Rectal smooth muscle tissue (tissue), 1 donor: ENCODE measurements at regions not wholly inside any gene's neighbourhood (a gene's known extent, or its start where the extent isn't known, plus 50 kb on each side); places are given as distances from the start of the nearest gene placed in this dataset.

Source experiments
- H3K27ac ChIP-seq: one replicate; pipeline ENCODE4 v1.7.0; 2013; ENCODE audit warnings: low read depth, low read length, inconsistent platforms
- H3K27me3 ChIP-seq: one replicate; pipeline ENCODE4 v1.7.0; 2013; ENCODE audit warnings: low read length; ENCODE audit not compliant: control insufficient read depth, insufficient read depth
- H3K36me3 ChIP-seq: one replicate; pipeline ENCODE4 v1.7.0; 2013; ENCODE audit warnings: low read length; ENCODE audit not compliant: control insufficient read depth, insufficient read depth
- H3K4me1 ChIP-seq: one replicate; pipeline ENCODE4 v1.7.0; 2013; ENCODE audit warnings: low read length; ENCODE audit not compliant: control insufficient read depth, insufficient read depth
- H3K4me3 ChIP-seq: one replicate; pipeline ENCODE4 v1.7.0; 2013; ENCODE audit warnings: low read length
- H3K9ac ChIP-seq: one replicate; pipeline ENCODE4 v1.7.0; 2013; ENCODE audit warnings: low read length

DNA sequence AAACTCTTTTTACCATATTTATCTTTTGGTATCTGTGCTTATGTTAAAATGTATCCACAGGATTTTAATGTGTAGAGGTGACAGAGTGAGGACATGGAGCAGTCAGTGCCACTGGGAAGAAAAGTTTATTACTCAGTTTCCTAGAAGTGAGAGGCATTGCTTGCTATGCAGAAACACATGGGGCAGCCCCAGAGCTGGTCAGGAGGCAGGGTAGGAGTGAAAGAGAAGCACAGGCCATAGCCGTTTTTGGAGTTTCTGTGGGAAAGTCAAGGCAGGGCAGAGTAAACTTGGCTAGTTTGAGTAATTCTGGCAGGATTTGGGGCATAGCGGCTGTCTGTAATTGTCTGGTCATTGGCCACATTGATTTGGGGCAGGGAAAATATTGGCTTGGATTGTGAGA is 370.9 kb downstream of the FGF9 start:
- H3K4me1 ChIP-seq = no peaks in the 10 kb centered on the region
- no peak overlapping the region for H3K4me3 ChIP-seq
- no peak overlapping the region for H3K27ac ChIP-seq
- H3K9ac ChIP-seq = no peak overlapping the region
- no peaks in the 10 kb centered on the region for H3K27me3 ChIP-seq
- no peaks in the 10 kb centered on the region for H3K36me3 ChIP-seq

GRCh38 chr13:22047082-22047784 is 376.4 kb downstream of the FGF9 start:
- Histone ChIP-seq H3K4me1 (no peaks in the 10 kb centered on the region), H3K9ac (no peak overlapping the region), H3K27ac (no peak overlapping the region), H3K36me3 (no peaks in the 10 kb centered on the region), H3K4me3 (no peak overlapping the region), H3K27me3 (no peaks in the 10 kb centered on the region)

GRCh38 chr13:22047785-22048104 is 376.9 kb downstream of the FGF9 start:
- H3K36me3 ChIP-seq = no peaks in the 10 kb centered on the region
- H3K4me1 ChIP-seq = no peaks in the 10 kb centered on the region
- no peak overlapping the region for H3K27ac ChIP-seq
- no peak overlapping the region for H3K9ac ChIP-seq
- no peak overlapping the region for H3K4me3 ChIP-seq
- no peaks in the 10 kb centered on the region for H3K27me3 ChIP-seq

- H3K4me1 ChIP-seq = no peaks in the 10 kb centered on the region
- H3K27me3 ChIP-seq = no peaks in the 10 kb centered on the region
- H3K36me3 ChIP-seq = no peaks in the 10 kb centered on the region
- H3K4me3 ChIP-seq = no peak overlapping the region
- no peak overlapping the region for H3K27ac ChIP-seq
- H3K9ac ChIP-seq = no peak overlapping the region
Observed at GRCh38 chr13:22049384-22049783, 378.5 kb downstream of the FGF9 start.

- Histone ChIP-seq H3K27ac (no peak overlapping the region), H3K9ac (no peak overlapping the region), H3K27me3 (no peaks in the 10 kb centered on the region), H3K4me3 (no peak overlapping the region), H3K36me3 (no peaks in the 10 kb centered on the region), H3K4me1 (no peaks in the 10 kb centered on the region)
Observed at GRCh38 chr13:22050951-22051563, 380.2 kb downstream of the FGF9 start.

GRCh38 chr13:22053053-22053452 is 382.2 kb downstream of the FGF9 start:
- no peaks in the 10 kb centered on the region for H3K4me1 ChIP-seq
- no peaks in the 10 kb centered on the region for H3K27me3 ChIP-seq
- H3K36me3 ChIP-seq = no peaks in the 10 kb centered on the region
- no peak overlapping the region for H3K9ac ChIP-seq
- no peak overlapping the region for H3K27ac ChIP-seq
- H3K4me3 ChIP-seq = no peak overlapping the region

DNA sequence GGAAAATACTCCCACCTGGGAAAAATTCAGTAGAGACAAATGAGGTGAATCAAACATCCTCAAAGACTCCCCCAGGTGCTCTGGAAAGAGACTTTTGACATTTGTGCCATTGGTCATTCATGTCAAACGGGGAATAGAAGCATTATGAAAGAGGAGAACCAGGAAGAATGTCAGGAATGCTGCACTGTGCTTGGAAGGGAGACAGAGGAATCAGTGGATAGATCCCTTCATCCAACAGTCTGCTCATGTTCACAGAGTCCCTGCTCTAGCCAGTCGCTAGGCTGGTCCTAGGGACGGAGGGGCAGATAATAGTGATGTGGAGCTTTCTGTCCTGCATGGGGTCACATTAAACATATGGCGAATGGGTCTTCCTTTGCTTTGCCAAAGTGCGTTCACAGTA is 384.4 kb downstream of the FGF9 start:
- no peaks in the 10 kb centered on the region for H3K36me3 ChIP-seq

GRCh38 chr13:22060187-22060586 is 389.3 kb downstream of the FGF9 start:
- no peaks in the 10 kb centered on the region for H3K4me1 ChIP-seq
- H3K27me3 ChIP-seq = no peaks in the 10 kb centered on the region
- no peak overlapping the region for H3K27ac ChIP-seq
- H3K4me3 ChIP-seq = no peak overlapping the region
- H3K9ac ChIP-seq = no peak overlapping the region
- H3K36me3 ChIP-seq = no peaks in the 10 kb centered on the region

More for the DNA sequence above, 384.4 kb downstream of the FGF9 start:
- H3K27me3 ChIP-seq = no peaks in the 10 kb centered on the region
- H3K9ac ChIP-seq = no peak overlapping the region
- H3K4me3 ChIP-seq = no peak overlapping the region
- no peaks in the 10 kb centered on the region for H3K4me1 ChIP-seq
- H3K27ac ChIP-seq = no peak overlapping the region

DNA sequence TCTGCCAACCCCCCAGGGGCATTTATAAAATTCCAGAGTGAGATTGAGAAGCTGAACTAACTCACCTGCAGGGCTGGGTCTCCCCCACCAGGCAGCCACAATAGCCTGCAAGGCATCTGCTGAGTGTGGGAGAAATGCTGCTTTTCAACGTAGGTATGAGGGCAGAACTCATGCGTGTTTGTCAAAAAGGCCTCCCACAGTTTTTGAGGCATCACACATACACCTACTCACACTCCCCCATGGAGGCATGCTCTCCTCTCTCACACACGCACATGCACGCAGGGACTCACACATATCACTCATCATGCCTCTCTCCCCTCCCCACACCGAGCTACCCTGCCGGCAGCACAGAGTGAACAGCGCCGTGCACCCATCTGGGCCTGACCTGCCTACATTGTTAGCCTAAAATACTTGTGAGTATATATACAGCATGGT is 390.5 kb downstream of the FGF9 start:
- H3K27me3 ChIP-seq = no peaks in the 10 kb centered on the region
- H3K36me3 ChIP-seq = no peaks in the 10 kb centered on the region
- no peak overlapping the region for H3K27ac ChIP-seq
- no peaks in the 10 kb centered on the region for H3K4me1 ChIP-seq
- H3K9ac ChIP-seq = no peak overlapping the region
- no peak overlapping the region for H3K4me3 ChIP-seq

GRCh38 chr13:22061806-22062391 is 391.0 kb downstream of the FGF9 start:
- Histone ChIP-seq H3K4me3 (no peak overlapping the region), H3K4me1 (no peaks in the 10 kb centered on the region), H3K27ac (no peak overlapping the region), H3K9ac (no peak overlapping the region), H3K36me3 (no peaks in the 10 kb centered on the region), H3K27me3 (no peaks in the 10 kb centered on the region)

- Histone ChIP-seq H3K27me3 (no peaks in the 10 kb centered on the region), H3K27ac (no peak overlapping the region), H3K9ac (no peak overlapping the region), H3K36me3 (no peaks in the 10 kb centered on the region), H3K4me1 (no peaks in the 10 kb centered on the region), H3K4me3 (no peak overlapping the region)
Observed at GRCh38 chr13:22062478-22063205, 391.8 kb downstream of the FGF9 start.

DNA sequence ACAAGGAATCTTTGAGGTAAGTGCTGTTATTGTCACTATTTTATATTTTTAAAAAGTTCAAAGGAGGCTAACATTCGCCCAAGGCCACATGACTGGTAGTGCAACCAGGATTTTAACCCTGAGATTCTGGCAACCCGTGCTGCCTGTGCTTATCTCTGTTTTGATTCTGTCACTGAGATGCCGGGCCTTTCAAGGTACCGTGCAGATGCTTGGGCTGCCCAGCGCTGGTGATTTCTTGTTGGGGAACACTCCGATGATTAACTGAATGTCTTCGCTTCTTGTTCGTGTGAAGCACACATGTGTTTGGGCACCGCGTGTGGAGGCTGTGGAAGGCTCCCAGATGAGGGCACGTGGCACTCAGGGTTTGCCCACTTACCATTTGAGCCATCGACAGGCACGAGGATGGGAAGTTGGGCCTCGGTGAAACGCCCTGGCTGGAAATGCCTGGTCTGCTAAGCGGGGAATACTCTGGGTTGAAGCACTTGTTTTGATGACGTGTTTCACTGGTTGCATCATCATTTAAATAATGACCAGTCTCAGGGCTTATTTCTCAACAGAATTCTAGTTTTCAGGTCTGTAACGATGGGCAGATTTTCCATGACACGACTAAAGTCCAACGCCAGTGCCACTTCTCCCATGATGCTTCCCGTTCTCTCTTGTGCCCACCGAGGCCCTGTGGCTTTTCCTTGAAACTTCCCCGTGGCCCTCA is 392.7 kb downstream of the FGF9 start:
- H3K9ac ChIP-seq = no peak overlapping the region
- no peaks in the 10 kb centered on the region for H3K4me1 ChIP-seq
- no peaks in the 10 kb centered on the region for H3K27me3 ChIP-seq
- no peaks in the 10 kb centered on the region for H3K36me3 ChIP-seq
- no peak overlapping the region for H3K4me3 ChIP-seq
- no peak overlapping the region for H3K27ac ChIP-seq
